ENCODE measurements at regions not wholly inside any gene's neighbourhood (a gene's known extent, or its start where the extent isn't known, plus 50 kb on each side); places are given as distances from the start of the nearest gene placed in this dataset.

DNA sequence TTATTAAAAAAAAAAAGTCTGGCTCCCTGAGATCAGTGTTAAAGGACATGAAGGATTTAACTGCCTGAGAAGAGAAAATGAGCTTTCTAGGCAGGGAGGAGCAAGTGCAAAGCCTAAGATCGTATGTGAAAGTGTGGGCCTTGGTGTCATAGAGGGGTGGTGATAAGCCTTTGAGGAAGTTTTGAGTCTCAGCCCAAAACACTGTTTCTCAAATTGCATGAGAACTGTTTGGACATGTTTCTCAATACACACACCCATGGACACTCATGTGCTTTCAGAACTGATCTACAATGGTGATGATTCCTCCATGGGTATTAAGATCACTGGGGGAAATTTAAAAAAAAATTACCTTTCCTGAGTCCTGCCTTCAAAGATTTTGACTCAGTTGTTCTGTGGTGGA, 336.7 kb upstream of the RND3 start:
- TF ChIP-seq, protein P1, sequence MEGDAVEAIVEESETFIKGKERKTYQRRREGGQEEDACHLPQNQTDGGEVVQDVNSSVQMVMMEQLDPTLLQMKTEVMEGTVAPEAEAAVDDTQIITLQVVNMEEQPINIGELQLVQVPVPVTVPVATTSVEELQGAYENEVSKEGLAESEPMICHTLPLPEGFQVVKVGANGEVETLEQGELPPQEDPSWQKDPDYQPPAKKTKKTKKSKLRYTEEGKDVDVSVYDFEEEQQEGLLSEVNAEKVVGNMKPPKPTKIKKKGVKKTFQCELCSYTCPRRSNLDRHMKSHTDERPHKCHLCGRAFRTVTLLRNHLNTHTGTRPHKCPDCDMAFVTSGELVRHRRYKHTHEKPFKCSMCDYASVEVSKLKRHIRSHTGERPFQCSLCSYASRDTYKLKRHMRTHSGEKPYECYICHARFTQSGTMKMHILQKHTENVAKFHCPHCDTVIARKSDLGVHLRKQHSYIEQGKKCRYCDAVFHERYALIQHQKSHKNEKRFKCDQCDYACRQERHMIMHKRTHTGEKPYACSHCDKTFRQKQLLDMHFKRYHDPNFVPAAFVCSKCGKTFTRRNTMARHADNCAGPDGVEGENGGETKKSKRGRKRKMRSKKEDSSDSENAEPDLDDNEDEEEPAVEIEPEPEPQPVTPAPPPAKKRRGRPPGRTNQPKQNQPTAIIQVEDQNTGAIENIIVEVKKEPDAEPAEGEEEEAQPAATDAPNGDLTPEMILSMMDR (conservative IDR thresholded peaks at IDR 0.05; ENCODE audit: low read depth in 2 of 2), result no peak
- TF ChIP-seq ZNF331 (CRISPR knock-in tag; IDR thresholded peaks at IDR 0.05; ENCODE audit: low read depth) (no peak), POLR2AphosphoS5 (IDR thresholded peaks at IDR 0.05; ENCODE audit: low read depth) (no peak), STAT1 (IDR thresholded peaks at IDR 0.05; ENCODE audit: unreplicated experiment) (no peak), EZH2phosphoT487 (IDR thresholded peaks at IDR 0.05; ENCODE audit: unreplicated experiment) (no peak), JUNB (IDR thresholded peaks at IDR 0.05; ENCODE audit: unreplicated experiment) (no peak), EZH2 (IDR thresholded peaks at IDR 0.05; ENCODE audit: low read depth, unreplicated experiment) (no peak), CREB1 (CRISPR knock-in tag; IDR thresholded peaks at IDR 0.05; ENCODE audit: low read depth) (no peak)
- TF ChIP-seq, protein P2, sequence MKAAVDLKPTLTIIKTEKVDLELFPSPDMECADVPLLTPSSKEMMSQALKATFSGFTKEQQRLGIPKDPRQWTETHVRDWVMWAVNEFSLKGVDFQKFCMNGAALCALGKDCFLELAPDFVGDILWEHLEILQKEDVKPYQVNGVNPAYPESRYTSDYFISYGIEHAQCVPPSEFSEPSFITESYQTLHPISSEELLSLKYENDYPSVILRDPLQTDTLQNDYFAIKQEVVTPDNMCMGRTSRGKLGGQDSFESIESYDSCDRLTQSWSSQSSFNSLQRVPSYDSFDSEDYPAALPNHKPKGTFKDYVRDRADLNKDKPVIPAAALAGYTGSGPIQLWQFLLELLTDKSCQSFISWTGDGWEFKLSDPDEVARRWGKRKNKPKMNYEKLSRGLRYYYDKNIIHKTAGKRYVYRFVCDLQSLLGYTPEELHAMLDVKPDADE (IDR thresholded peaks at IDR 0.05), result no peak

Measured in GM23338 (cell line).